GM21390 (cell line): ENCODE measurements at regions not wholly inside any gene's neighbourhood (a gene's known extent, or its start where the extent isn't known, plus 50 kb on each side); places are given as distances from the start of the nearest gene placed in this dataset.

ENCODE experiments used
- ATAC-seq: cut with Tn5 transposase; IDR thresholded peaks from one replicate; pipeline ENCODE4 v1.9.1; 2021; ENCODE audit not compliant: unreplicated experiment

DNA sequence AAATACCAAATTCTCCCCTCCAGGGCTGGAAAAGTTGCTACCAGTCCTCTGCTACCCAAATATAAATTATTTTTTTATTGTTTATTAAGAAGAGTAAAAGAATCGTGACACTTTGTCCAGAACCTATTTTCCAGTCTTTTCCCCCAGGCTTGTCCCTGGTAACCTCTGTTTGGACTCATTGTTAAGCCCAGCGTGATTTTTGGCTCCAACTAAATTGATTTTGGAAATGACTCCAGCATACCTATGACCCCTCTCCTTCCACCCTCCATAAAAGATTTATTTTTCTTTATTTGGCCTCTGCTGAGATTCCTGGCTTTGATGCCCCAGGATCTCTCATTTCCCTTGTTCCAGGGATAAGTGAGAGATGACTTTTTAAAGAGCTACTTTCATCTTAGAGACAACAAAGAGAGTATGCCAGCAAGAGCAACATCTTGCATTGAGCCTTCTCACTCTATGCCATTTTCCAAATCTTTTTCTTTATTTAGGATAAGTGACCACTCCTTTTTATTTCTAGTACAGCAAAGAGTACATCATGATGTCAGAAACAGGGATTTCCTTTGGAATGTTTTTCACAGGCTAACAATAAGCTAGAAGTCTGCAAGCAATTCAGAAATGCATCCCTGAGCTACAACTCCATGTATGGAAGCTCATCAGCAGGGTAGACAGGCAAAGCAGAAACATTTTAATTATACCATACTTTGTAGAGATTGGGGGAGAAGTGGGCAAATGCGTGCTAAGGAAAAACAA, 75.8 kb downstream of the DAD1 start:
- no peak for ATAC-seq

DNA sequence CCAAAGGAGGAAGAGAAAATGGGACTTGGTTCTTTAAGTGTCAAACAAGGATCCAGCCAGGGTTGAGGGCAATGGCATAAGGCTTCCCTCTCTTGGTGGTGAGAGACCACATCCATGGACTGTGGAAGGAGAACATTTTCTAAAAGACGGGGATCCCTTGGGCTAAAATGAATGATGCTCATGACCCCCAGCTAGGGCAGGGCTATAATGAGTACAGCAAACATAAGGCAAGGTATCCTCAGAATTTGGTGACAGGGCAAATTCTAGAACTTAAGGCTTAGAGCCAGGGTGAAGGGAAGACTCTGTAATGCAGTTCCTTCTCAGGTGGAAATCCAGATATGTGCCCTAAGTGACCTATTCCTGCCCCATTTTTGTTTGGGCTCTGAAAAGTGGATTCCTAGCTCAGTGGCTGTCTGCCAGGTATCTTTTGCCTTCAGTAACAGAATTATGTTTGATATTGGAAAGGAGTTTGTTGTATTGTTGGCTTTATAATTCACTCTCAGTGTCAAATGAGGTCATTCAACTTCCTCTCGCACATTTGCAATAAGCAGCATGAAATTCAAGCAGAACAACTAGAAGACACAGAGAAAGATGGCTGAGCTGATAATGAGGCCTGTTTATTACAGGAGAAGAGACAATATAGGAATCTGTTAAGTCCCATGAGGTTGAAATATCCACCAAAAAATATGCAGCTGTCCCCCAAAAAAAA, 76.8 kb downstream of the DAD1 start:
- no peak for ATAC-seq

DNA sequence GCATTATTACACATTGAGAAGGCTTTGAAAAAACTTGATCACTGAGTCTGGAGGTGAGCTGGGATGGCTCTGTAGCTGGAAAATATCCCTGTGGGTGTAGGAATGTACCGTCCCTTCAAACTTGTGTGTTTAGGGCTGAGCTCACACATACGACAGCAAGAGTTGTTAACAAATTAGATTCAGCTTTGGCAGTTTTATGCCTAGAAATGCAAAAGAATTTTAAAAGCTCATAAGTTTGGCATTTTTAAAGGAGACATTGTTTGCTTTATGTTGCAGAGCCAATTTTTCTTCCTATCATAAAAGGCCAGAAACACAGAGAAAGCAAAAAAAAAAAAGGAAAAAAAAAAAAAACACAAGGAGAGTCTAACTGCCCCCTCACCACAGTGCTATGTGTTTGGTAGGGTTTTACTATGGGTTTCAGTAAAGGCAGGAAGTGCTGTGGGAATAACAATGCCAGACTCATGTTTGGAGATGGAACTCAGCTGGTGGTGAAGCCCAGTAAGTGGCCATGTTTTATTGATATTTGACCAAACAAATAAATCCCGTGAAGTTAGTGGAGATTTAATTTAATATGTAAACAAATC, 78.4 kb downstream of the DAD1 start:
- no peak for ATAC-seq

- ATAC-seq, result no peak
Observed at GRCh38 chr14:22509751-22510300, 79.2 kb downstream of the DAD1 start.

- no peak for ATAC-seq
Observed at GRCh38 chr14:22509036-22509709, 79.9 kb downstream of the DAD1 start.

DNA sequence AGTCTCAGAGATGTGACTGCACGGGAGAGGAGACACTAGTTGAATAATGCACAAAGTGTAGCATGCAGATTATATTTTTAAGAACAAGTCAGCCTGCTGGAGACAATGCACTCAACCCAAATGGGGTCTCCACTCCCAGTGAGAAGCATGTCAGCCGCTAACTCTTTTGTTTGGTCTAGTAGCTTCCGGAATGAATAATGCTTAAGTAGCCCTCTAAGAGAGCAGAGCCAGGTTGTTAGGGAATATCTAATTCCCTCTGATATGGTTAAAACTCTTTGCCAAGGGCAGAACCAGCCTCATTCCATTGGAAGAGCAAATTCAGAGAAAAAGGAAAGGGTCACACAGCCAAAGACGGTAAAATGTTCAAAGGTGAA, 80.4 kb downstream of the DAD1 start:
- no peak for ATAC-seq

DNA sequence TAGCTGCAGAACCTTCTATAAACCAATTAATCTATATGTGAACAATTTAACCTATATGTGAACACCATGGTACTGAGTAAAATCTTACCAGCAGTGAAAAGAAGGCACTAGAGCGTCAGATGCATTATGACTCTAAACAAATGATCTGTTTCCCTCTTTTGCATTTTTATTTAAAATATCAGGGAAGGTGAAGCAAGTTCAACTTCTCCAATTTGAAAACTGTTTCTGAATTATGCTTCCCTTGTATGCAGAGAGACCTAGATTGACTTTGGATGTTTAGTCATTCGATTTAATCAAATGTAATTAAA, 80.9 kb downstream of the DAD1 start:
- no peak for ATAC-seq

- ATAC-seq, result no peak
Observed at GRCh38 chr14:22506778-22507351, 82.2 kb downstream of the DAD1 start.

GRCh38 chr14:22506378-22506710, 82.7 kb downstream of the DAD1 start:
- no peak for ATAC-seq

DNA sequence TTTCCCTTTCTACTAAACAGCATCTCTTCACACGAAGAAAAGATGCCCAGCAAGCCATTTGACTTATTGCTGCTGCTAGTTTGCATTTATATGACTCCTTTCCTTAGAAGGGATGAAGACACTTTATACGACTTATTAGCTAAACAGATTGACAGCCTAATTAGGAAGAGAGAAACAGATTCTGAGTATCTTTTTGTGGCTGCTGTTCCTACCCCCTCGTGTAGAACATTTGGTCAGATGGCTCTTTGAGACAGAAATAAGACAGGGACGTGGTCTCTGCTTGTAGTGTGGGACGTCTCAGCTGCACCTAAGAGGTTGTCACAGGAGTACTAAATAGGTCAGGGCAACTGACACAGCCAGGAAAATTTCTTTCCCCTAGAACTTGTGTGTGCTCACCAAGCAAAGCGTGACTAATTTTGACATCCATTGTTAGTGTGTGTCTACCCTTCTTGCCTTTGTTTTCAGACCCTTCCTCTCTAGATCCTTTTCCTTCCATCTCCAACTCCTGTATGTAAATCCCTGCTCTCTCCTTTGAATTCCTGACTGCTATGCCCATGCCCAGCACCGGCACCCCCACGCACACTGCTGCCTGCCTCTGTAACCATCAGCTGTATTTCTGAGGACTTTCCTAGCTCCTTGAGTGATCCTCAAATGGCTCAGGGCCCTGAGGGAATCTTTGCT, 83.2 kb downstream of the DAD1 start:
- peak; percentile 33 for ATAC-seq

GRCh38 chr14:22505309-22505696, 83.7 kb downstream of the DAD1 start:
- ATAC-seq, result no peak

- ATAC-seq, result no peak
Observed at GRCh38 chr14:22502551-22502950, 86.5 kb downstream of the DAD1 start.

DNA sequence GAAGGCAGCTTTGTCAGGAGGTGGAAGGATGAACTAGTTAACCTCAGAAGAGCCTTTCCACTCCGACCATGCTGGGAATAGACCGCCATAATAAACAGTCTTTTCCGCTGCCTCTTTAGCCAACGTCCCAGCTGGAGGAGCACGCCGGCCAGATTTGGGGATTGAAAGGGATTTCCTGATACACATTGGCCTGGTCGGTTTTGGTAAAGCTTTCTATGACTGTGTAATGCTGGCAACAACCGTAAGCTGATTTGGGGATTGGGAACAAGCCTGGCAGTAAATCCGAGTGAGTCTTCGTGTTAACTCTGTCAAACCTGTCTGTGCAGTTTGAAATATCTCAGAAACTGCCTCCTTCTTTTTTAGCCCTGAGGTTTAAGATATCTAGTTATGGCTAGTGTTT, 87.0 kb downstream of the DAD1 start:
- ATAC-seq, result no peak

- no peak for ATAC-seq
Observed at GRCh38 chr14:22500954-22501726, 87.9 kb downstream of the DAD1 start.

DNA sequence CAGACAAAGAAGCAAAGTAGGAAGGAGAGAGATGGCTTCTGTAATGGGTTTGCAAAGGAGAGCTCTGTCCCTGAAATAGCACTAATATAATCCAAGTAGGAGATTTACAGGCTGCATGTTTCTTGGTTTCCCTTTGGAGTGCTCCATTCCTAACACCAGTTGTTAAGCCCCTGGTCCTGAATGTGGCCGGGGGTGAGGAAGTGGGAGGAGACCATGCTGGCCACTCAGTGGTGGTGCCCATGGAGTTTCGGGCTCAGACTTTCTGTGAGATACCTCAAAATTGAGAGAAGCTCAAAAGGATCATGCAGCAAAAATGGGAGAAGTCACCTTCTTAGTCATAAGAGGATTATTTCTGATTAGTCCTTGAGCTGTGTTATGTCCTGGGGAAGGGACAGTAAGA, 88.5 kb downstream of the DAD1 start:
- ATAC-seq, result no peak

GRCh38 chr14:22497671-22498093, 91.3 kb downstream of the DAD1 start:
- ATAC-seq, result no peak

DNA sequence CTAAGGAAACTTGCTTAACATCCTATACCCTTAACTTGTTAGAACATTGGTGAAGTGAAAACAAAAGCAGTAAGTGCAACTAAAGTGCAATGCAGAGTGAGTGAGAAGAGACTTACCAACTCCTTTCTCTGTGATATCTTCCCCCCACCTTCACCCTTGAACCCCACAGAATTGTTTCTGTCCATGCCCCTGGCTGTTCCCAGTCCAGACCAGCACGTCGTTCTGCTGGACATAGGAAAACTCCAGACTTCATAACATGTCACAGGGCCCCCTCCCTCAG, 91.9 kb downstream of the DAD1 start:
- ATAC-seq, result no peak

- ATAC-seq, result no peak
Observed at GRCh38 chr14:22494486-22495135, 94.4 kb downstream of the DAD1 start.

DNA sequence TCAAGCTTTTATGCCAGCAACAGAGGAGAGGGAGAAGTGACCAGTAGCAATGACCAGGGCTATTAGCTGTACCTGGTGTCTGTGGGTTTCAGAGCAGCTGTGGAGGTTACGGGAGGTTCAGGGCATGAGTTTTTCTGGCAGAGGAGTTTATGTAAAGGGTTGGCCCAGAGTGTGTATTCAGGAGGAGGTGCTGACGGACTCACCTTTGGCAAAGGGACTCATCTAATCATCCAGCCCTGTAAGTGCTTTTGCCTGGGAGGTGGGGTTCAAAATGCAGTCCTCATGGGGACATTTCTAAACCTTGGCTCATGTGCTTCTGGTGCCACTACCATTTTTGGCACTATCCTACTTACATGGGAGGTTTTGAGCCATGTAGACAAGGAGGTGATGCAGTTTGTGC, 95.3 kb downstream of the DAD1 start:
- ATAC-seq, result no peak
